ENCODE measurements at regions not wholly inside any gene's neighbourhood (a gene's known extent, or its start where the extent isn't known, plus 50 kb on each side); places are given as distances from the start of the nearest gene placed in this dataset.

DNA sequence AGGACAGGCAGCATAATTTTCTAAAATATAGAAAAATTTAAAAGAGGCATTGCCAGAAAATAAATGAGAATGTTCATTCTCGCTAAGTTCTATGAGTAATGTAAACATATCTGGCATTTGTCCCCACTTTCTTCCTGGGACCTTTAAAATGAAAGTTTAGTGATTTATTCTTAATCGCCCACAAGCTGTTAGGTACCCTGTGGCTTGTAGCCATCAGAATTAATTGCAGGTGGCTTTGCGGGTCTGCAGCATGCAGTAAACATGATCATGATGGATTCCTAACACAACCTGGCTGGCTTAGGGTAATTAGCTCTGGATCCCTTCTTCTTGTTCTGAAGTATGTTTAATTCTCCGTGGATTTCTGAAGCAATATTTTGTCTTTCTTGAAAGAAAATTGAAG lies 103.5 kb upstream of the FRMD6 start:
- no peak for DNase-seq (ENCODE audit: low spot score)
- no peak overlapping the region for H3K27ac ChIP-seq (ENCODE audit: low read depth)
- peaks cover 7% of the 10 kb centered on the region; the same call in 2 of the 3 replicates for H3K4me1 Mint-ChIP-seq
- H3K9me3 Mint-ChIP-seq, result no peaks in the 10 kb centered on the region; the same call in 2 of the 3 replicates
- no peaks in the 10 kb centered on the region for H3K36me3 Mint-ChIP-seq (ENCODE audit: low read depth)
- ATAC-seq, result no peak
- TF ChIP-seq REST (IDR thresholded peaks at IDR 0.05; ENCODE audit: unreplicated experiment), result no peak
- no peak for TF ChIP-seq NANOG (IDR thresholded peaks at IDR 0.05; ENCODE audit: borderline replicate concordance)
- no peak for TF ChIP-seq POLR2AphosphoS5 (IDR thresholded peaks at IDR 0.05; ENCODE audit: low read depth)
- no peak for TF ChIP-seq JUNB (IDR thresholded peaks at IDR 0.05; ENCODE audit: unreplicated experiment)
- H3K4me3 Mint-ChIP-seq, result no peak overlapping the region
- H3K36me3 ChIP-seq (ENCODE audit: insufficient read depth), result no peaks in the 10 kb centered on the region
- H4K20me1 ChIP-seq (replicated peaks; ENCODE audit: insufficient read depth), result no peaks in the 10 kb centered on the region
- H3K4me2 ChIP-seq, result no peak overlapping the region
- no peak overlapping the region for H2AFZ ChIP-seq
- H3F3A ChIP-seq (replicated peaks; ENCODE audit: low read depth), result no peaks in the 10 kb centered on the region
- H3K9me2 ChIP-seq (ENCODE audit: insufficient read depth), result no peaks in the 10 kb centered on the region
- no peaks in the 10 kb centered on the region for H3K27me3 ChIP-seq (ENCODE audit: insufficient read depth)
- H3K27me3 Mint-ChIP-seq (ENCODE audit: insufficient read depth, low read depth, poor library complexity), result no peaks in the 10 kb centered on the region
- H3K27ac Mint-ChIP-seq, result no peak overlapping the region
- H3K79me2 ChIP-seq (replicated peaks; ENCODE audit: insufficient read depth), result no peaks in the 10 kb centered on the region
- no peaks in the 10 kb centered on the region for H3K4me1 ChIP-seq (ENCODE audit: insufficient read depth)
- no peak overlapping the region for H3K4me3 ChIP-seq

- H3K4me3 ChIP-seq, result no peak overlapping the region
- H4K20me1 ChIP-seq (replicated peaks; ENCODE audit: insufficient read depth), result no peaks in the 10 kb centered on the region
- H3K9me3 Mint-ChIP-seq, result no peaks in the 10 kb centered on the region; the same call in 2 of the 3 replicates
- H3K4me3 Mint-ChIP-seq, result no peak overlapping the region
- no peaks in the 10 kb centered on the region for H3K79me2 ChIP-seq (replicated peaks; ENCODE audit: insufficient read depth)
- ATAC-seq (no peak), DNase-seq (ENCODE audit: low spot score) (no peak)
- H3K4me2 ChIP-seq, result no peak overlapping the region
- H3K4me1 Mint-ChIP-seq, result peaks cover 1% of the 10 kb centered on the region; the same call in 2 of the 3 replicates
- H3K36me3 Mint-ChIP-seq (ENCODE audit: low read depth), result no peaks in the 10 kb centered on the region
- H3K9me2 ChIP-seq (ENCODE audit: insufficient read depth), result no peaks in the 10 kb centered on the region
- no peak overlapping the region for H3K27ac ChIP-seq (ENCODE audit: low read depth)
- no peaks in the 10 kb centered on the region for H3K4me1 ChIP-seq (ENCODE audit: insufficient read depth)
- no peaks in the 10 kb centered on the region for H3F3A ChIP-seq (replicated peaks; ENCODE audit: low read depth)
- H3K27me3 Mint-ChIP-seq (ENCODE audit: insufficient read depth, low read depth, poor library complexity), result no peaks in the 10 kb centered on the region
- H3K27ac Mint-ChIP-seq, result no peak overlapping the region; the same call in 1 of the 2 replicates
- H3K36me3 ChIP-seq (ENCODE audit: insufficient read depth), result no peaks in the 10 kb centered on the region
- H2AFZ ChIP-seq, result no peak overlapping the region
- H3K27me3 ChIP-seq (ENCODE audit: insufficient read depth), result no peaks in the 10 kb centered on the region
- TF ChIP-seq, protein P1, sequence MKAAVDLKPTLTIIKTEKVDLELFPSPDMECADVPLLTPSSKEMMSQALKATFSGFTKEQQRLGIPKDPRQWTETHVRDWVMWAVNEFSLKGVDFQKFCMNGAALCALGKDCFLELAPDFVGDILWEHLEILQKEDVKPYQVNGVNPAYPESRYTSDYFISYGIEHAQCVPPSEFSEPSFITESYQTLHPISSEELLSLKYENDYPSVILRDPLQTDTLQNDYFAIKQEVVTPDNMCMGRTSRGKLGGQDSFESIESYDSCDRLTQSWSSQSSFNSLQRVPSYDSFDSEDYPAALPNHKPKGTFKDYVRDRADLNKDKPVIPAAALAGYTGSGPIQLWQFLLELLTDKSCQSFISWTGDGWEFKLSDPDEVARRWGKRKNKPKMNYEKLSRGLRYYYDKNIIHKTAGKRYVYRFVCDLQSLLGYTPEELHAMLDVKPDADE (IDR thresholded peaks at IDR 0.05), result no peak
- no peak for TF ChIP-seq EZH2phosphoT487 (IDR thresholded peaks at IDR 0.05; ENCODE audit: unreplicated experiment)
- no peak for TF ChIP-seq ZNF114 (CRISPR knock-in tag; IDR thresholded peaks at IDR 0.05)
- TF ChIP-seq ZNF331 (CRISPR knock-in tag; IDR thresholded peaks at IDR 0.05; ENCODE audit: low read depth), result no peak
- no peak for TF ChIP-seq JUNB (IDR thresholded peaks at IDR 0.05; ENCODE audit: unreplicated experiment)
- TF ChIP-seq NANOG (IDR thresholded peaks at IDR 0.05; ENCODE audit: borderline replicate concordance), result no peak
- no peak for TF ChIP-seq REST (IDR thresholded peaks at IDR 0.05; ENCODE audit: unreplicated experiment)
- TF ChIP-seq CREB1 (CRISPR knock-in tag; IDR thresholded peaks at IDR 0.05; ENCODE audit: low read depth), result no peak
- no peak for TF ChIP-seq STAT1 (IDR thresholded peaks at IDR 0.05; ENCODE audit: unreplicated experiment)
- TF ChIP-seq POLR2AphosphoS5 (IDR thresholded peaks at IDR 0.05; ENCODE audit: low read depth), result no peak
Measured at GRCh38 chr14:51550636-51551035, 101.1 kb upstream of the FRMD6 start.
